ENCODE measurements at regions not wholly inside any gene's neighbourhood (a gene's known extent, or its start where the extent isn't known, plus 50 kb on each side); places are given as distances from the start of the nearest gene placed in this dataset.

- Histone ChIP-seq H3K27me3 (ENCODE audit: insufficient read depth, low read depth) (no peaks in the 10 kb centered on the region), H3K4me1 (ENCODE audit: low read depth, poor library complexity, severe bottlenecking) (no peaks in the 10 kb centered on the region), H3K27ac (no peak overlapping the region), H3K36me3 (ENCODE audit: insufficient read depth) (no peaks in the 10 kb centered on the region), H3K79me2 (ENCODE audit: insufficient read depth, low read depth) (no peaks in the 10 kb centered on the region), H3K9ac (no peak overlapping the region), H2AFZ (ENCODE audit: low read depth) (no peak overlapping the region), H3K4me3 (IDR thresholded peaks at IDR 0.05; ENCODE audit: insufficient read depth, low read depth, low read length) (no peak overlapping the region), H4K20me1 (ENCODE audit: insufficient read depth) (no peaks in the 10 kb centered on the region), H3K4me2 (no peak overlapping the region)
- TF ChIP-seq CTCF (conservative IDR thresholded peaks at IDR 0.05; ENCODE audit: low read depth, low read length) = no peak
These were observed 469.5 kb upstream of the FAM241A start for GRCh38 chr4:111675746-111676145.

DNA sequence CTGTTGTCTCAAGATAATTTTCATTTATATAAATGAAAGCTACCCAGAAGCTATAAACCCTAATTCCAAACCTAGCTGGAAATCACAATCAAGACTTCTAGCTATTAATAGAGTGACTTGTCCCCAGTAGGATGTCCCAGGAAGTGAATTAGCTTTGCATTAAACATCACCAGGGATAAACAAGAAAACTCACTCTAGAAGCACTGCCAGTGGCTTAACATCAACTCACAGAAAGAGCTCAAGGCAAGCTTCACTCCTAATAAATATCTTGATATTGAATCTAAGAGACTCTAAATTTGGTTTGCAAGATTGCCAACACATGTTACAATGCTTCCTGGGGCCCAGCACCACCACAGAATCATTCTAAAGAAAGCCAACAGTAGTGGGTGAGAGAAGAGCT, 468.7 kb upstream of the FAM241A start:
- Histone ChIP-seq H3K4me2 (no peak overlapping the region), H4K20me1 (ENCODE audit: insufficient read depth) (no peaks in the 10 kb centered on the region), H3K4me3 (IDR thresholded peaks at IDR 0.05; ENCODE audit: insufficient read depth, low read depth, low read length) (no peak overlapping the region), H3K4me1 (ENCODE audit: low read depth, poor library complexity, severe bottlenecking) (no peaks in the 10 kb centered on the region), H3K36me3 (ENCODE audit: insufficient read depth) (no peaks in the 10 kb centered on the region), H3K9ac (no peak overlapping the region), H3K27me3 (ENCODE audit: insufficient read depth, low read depth) (no peaks in the 10 kb centered on the region), H3K27ac (no peak overlapping the region), H2AFZ (ENCODE audit: low read depth) (no peak overlapping the region), H3K79me2 (ENCODE audit: insufficient read depth, low read depth) (no peaks in the 10 kb centered on the region)
- TF ChIP-seq CTCF (conservative IDR thresholded peaks at IDR 0.05; ENCODE audit: low read depth, low read length) = no peak

DNA sequence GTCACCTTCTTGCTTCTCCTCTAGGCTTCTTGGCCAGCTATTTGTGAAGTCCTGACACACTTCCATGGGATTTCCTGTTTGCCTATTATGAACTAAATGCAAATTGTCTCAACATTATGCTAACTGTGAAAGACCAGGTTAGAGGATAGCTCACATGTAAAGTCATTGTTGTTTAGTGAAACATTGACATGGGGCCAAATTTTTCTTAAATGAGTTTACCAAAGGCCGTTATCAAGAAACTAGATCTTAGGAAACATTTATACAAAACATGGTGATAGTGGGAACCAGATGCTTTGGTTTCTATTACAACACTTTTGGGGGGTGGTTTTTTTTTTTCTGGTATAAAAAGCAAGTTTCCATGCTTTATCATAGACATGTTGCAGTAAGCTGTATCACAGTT, 466.8 kb upstream of the FAM241A start:
- Histone ChIP-seq H3K9ac (no peak overlapping the region), H3K27me3 (ENCODE audit: insufficient read depth, low read depth) (no peaks in the 10 kb centered on the region), H3K4me1 (ENCODE audit: low read depth, poor library complexity, severe bottlenecking) (no peaks in the 10 kb centered on the region), H3K36me3 (ENCODE audit: insufficient read depth) (no peaks in the 10 kb centered on the region), H3K4me2 (no peak overlapping the region), H3K27ac (no peak overlapping the region), H2AFZ (ENCODE audit: low read depth) (no peak overlapping the region), H3K4me3 (IDR thresholded peaks at IDR 0.05; ENCODE audit: insufficient read depth, low read depth, low read length) (no peak overlapping the region), H3K79me2 (ENCODE audit: insufficient read depth, low read depth) (no peaks in the 10 kb centered on the region), H4K20me1 (ENCODE audit: insufficient read depth) (no peaks in the 10 kb centered on the region)
- TF ChIP-seq CTCF (conservative IDR thresholded peaks at IDR 0.05; ENCODE audit: low read depth, low read length) = no peak

DNA sequence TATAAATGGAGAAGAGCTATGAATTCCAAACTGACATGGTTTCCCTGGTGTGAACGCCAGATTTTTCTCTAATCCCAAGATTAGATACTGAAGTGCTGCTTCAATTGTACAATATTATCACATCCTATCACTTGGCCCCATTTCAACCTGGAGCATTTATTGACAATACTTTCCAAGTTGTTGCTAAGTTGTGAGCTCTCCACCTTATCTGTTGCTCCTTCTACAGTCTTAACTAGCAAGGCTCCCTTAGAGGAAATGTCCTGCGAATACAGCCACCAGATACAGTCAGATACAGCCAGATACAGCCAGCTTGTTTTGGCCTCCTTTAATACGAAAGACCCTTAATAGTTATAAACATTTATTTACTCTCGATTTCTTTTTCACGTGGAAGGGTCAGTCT, 466.3 kb upstream of the FAM241A start:
- Histone ChIP-seq H3K9ac (no peak overlapping the region), H3K36me3 (ENCODE audit: insufficient read depth) (no peaks in the 10 kb centered on the region)

More for the DNA sequence above, 466.3 kb upstream of the FAM241A start:
- Histone ChIP-seq H3K4me2 (no peak overlapping the region), H3K27me3 (ENCODE audit: insufficient read depth, low read depth) (no peaks in the 10 kb centered on the region), H3K4me3 (IDR thresholded peaks at IDR 0.05; ENCODE audit: insufficient read depth, low read depth, low read length) (no peak overlapping the region), H3K4me1 (ENCODE audit: low read depth, poor library complexity, severe bottlenecking) (no peaks in the 10 kb centered on the region), H2AFZ (ENCODE audit: low read depth) (no peak overlapping the region), H4K20me1 (ENCODE audit: insufficient read depth) (no peaks in the 10 kb centered on the region), H3K79me2 (ENCODE audit: insufficient read depth, low read depth) (no peaks in the 10 kb centered on the region), H3K27ac (no peak overlapping the region)
- TF ChIP-seq CTCF (conservative IDR thresholded peaks at IDR 0.05; ENCODE audit: low read depth, low read length) = no peak
